Smooth muscle cell (in vitro differentiated cells): ENCODE measurements at regions not wholly inside any gene's neighbourhood (a gene's known extent, or its start where the extent isn't known, plus 50 kb on each side); places are given as distances from the start of the nearest gene placed in this dataset.

Source experiments
- DNase-seq: peaks from one replicate; lab custom pipeline; 2025; ENCODE audit not compliant: unreplicated experiment; lab: John Stamatoyannopoulos, UW
- H2AFZ ChIP-seq: fragments of 200-600 bp; sonication (generic); 2 replicates; pipeline ENCODE4 v1.6.0; 2016; ENCODE audit warnings: antibody characterized with exemption, low read depth, mild to moderate bottlenecking
- H3F3A ChIP-seq: fragments of 200-600 bp; sonication (generic); 2 replicates; pipeline ENCODE4 v1.6.0; 2017; ENCODE audit warnings: antibody characterized with exemption, low read depth
- H3K27ac ChIP-seq: fragments of 200-600 bp; sonication (generic); 2 replicates; pipeline ENCODE4 v1.5.1; 2016; ENCODE audit warnings: low read depth, mild to moderate bottlenecking
- H3K27me3 ChIP-seq: fragments of 200-600 bp; sonication (generic); 2 replicates; pipeline ENCODE4 v1.6.1; 2016; ENCODE audit warnings: low read depth, mild to moderate bottlenecking
- H3K36me3 ChIP-seq: fragments of 200-600 bp; sonication (generic); 2 replicates; pipeline ENCODE4 v1.5.1; 2016; ENCODE audit warnings: low read depth
- H3K4me1 ChIP-seq: fragments of 200-600 bp; sonication (generic); 2 replicates; pipeline ENCODE4 v1.5.1; 2016; ENCODE audit warnings: low read depth
- H3K4me2 ChIP-seq: fragments of 200-600 bp; sonication (generic); 2 replicates; pipeline ENCODE4 v1.6.0; 2016; ENCODE audit warnings: mild to moderate bottlenecking
- H3K4me3 ChIP-seq: fragments of 200-600 bp; sonication (generic); 2 replicates; pipeline ENCODE4 v1.5.1; 2016; ENCODE audit warnings: mild to moderate bottlenecking
- H3K79me2 ChIP-seq: fragments of 200-600 bp; sonication (generic); 2 replicates; pipeline ENCODE4 v1.6.0; 2016; ENCODE audit warnings: low read depth, mild to moderate bottlenecking
- H3K9ac ChIP-seq: fragments of 200-600 bp; sonication (generic); 2 replicates; pipeline ENCODE4 v1.6.0; 2016; ENCODE audit warnings: low read depth
- H3K9me3 ChIP-seq: fragments of 200-600 bp; sonication (generic); replicated peaks from 2 replicates; pipeline ENCODE4 v1.5.1; 2016; ENCODE audit warnings: low read depth
- H4K20me1 ChIP-seq: fragments of 200-600 bp; sonication (generic); 2 replicates; pipeline ENCODE4 v1.6.0; 2016; ENCODE audit warnings: low read depth
- CTCF ChIP-seq: fragments of 200-600 bp; sonication (generic); IDR thresholded peaks from 2 replicates; pipeline ENCODE4 v1.5.1; 2017; ENCODE audit warnings: borderline replicate concordance, mild to moderate bottlenecking, antibody characterized with exemption; ENCODE audit not compliant: insufficient read depth, poor library complexity, severe bottlenecking
- WGBS: methylation state at CpG from one replicate; pipeline ENCODE4 v1.1.7; 2016; ENCODE audit warnings: low lambda C conversion rate; 5-methylcytosine and 5-hydroxymethylcytosine counted together

- peak overlapping the region; percentile 54 for H3K9ac ChIP-seq
- H3K27ac ChIP-seq = peak overlapping the region; percentile 92
- no peaks in the 10 kb centered on the region for H3K27me3 ChIP-seq
- no peaks in the 10 kb centered on the region for H3K36me3 ChIP-seq
- TF ChIP-seq CTCF = no peak
- H3K79me2 ChIP-seq = no peaks in the 10 kb centered on the region
- DNase-seq = no peak
- H3K4me3 ChIP-seq = no peak overlapping the region
- peak overlapping the region; percentile 65 for H3K4me2 ChIP-seq
- H2AFZ ChIP-seq = no peak overlapping the region
- H3K4me1 ChIP-seq = peaks cover 12% of the 10 kb centered on the region
- no peaks in the 10 kb centered on the region for H4K20me1 ChIP-seq
- 27% methylated on average over 1 of the region's 1 CpG for WGBS
- peaks cover 12% of the 10 kb centered on the region for H3F3A ChIP-seq
- H3K9me3 ChIP-seq = no peaks in the 10 kb centered on the region
Observed at GRCh38 chr4:111776561-111776960, 368.7 kb upstream of the FAM241A start.

DNA sequence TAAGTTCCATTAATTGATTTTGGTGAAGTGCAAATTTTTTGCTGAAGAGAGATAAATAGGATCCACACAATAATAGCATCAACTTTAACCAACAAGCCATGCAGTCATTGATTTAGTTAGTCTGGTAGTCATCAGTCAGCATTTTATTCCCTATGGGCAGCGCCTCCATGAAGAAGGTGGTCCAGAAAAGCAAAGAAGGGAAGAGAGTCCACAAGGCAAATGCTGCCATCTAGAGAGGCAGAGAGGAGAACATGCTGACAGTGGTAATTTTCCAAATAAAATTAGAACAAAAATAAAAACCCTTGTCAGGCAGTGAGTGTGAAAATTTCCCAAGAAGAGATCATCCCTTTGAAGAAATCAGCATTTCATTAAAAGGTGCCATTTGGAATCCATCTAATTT is 366.7 kb upstream of the FAM241A start:
- Histone ChIP-seq H3K36me3 (no peaks in the 10 kb centered on the region), H3K4me2 (peak overlapping the region; percentile 65), H3K27ac (no peak overlapping the region), H3K4me3 (no peak overlapping the region), H3K9ac (no peak overlapping the region), H3F3A (peaks cover 12% of the 10 kb centered on the region), H3K27me3 (peaks cover 13% of the 10 kb centered on the region), H3K9me3 (no peaks in the 10 kb centered on the region), H2AFZ (no peak overlapping the region), H3K79me2 (no peaks in the 10 kb centered on the region), H4K20me1 (no peaks in the 10 kb centered on the region), H3K4me1 (peaks cover 12% of the 10 kb centered on the region)
- no peak for DNase-seq
- WGBS = 48% methylated on average over 1 of the region's 1 CpG
- peak; percentile 39 for TF ChIP-seq CTCF

DNA sequence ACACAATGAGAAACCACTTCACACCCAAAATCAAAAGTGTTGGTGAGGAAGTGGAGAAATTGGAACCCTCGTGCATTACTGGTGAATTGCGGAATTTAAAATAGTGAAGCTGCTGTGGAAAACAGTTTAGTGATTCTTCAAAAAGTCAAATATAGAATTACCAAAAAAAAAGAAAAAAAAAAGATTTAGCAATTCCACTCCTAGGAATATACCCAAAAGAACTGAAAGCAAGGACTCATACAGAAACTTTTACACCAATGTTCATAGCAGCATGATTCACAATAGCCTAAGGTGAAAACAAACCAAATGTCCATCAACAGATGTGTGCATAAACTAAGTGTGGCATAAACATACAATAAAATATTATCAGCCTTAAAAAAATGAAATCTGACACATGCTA is 364.3 kb upstream of the FAM241A start:
- H3K79me2 ChIP-seq = no peaks in the 10 kb centered on the region
- H3K27me3 ChIP-seq = peaks cover 17% of the 10 kb centered on the region
- peaks cover 12% of the 10 kb centered on the region for H3K4me1 ChIP-seq
- DNase-seq = no peak
- H2AFZ ChIP-seq = no peak overlapping the region
- peak overlapping the region; percentile 10 for H3K9ac ChIP-seq
- no peaks in the 10 kb centered on the region for H4K20me1 ChIP-seq
- peak overlapping the region; percentile 70 for H3K27ac ChIP-seq
- H3K4me3 ChIP-seq = no peak overlapping the region
- no peaks in the 10 kb centered on the region for H3F3A ChIP-seq
- no peaks in the 10 kb centered on the region for H3K36me3 ChIP-seq
- no peak overlapping the region for H3K4me2 ChIP-seq
- 88% methylated on average over 2 of the region's 2 CpGs for WGBS
- no peaks in the 10 kb centered on the region for H3K9me3 ChIP-seq
- no peak for TF ChIP-seq CTCF

DNA sequence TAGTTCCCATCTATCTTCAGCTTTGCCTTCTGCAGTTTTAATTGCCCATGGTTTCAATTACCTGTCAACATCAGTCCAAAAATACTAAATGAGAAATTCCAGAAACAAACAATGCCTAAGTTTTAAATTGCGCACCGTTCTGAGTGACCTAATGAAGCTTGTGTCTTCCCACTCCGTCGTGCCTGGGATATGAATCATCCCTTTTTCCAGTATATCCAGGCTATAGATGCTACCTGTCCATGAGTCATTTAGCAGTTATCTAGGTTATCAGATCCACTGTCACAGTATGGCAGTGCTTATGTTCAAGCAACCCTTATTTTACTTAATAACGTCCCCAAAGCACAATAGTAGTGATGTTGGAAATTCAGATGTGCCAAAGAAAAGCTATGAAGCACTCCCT is 363.6 kb upstream of the FAM241A start:
- Histone ChIP-seq H3K27me3 (peaks cover 17% of the 10 kb centered on the region), H4K20me1 (no peaks in the 10 kb centered on the region), H3K79me2 (no peaks in the 10 kb centered on the region), H3F3A (no peaks in the 10 kb centered on the region), H3K4me2 (no peak overlapping the region), H3K27ac (peak overlapping the region; percentile 70), H2AFZ (no peak overlapping the region), H3K4me1 (peaks cover 14% of the 10 kb centered on the region), H3K9ac (peak overlapping the region; percentile 10), H3K9me3 (no peaks in the 10 kb centered on the region), H3K4me3 (no peak overlapping the region), H3K36me3 (no peaks in the 10 kb centered on the region)
- 41% methylated on average over 5 of the region's 5 CpGs for WGBS
- no peak for DNase-seq
- no peak for TF ChIP-seq CTCF
